AG09309 (cell line): ENCODE measurements at regions not wholly inside any gene's neighbourhood (a gene's known extent, or its start where the extent isn't known, plus 50 kb on each side); places are given as distances from the start of the nearest gene placed in this dataset.

Source experiments
- DNase-seq: peaks from one replicate; pipeline ENCODE4 v3.0.0-alpha.2; 2010; ENCODE audit warnings: low read depth
- H3K4me3 ChIP-seq: 2 replicates; pipeline ENCODE4 v1.5.1; 2011; ENCODE audit warnings: mild to moderate bottlenecking, low read depth, low read length, moderate library complexity; ENCODE audit not compliant: control insufficient read depth
- TF ChIP-seq, protein P1 (sequence below): IDR thresholded peaks from 2 replicates; pipeline ENCODE4 v1.5.1; 2011; ENCODE audit warnings: mild to moderate bottlenecking, low read depth, low read length, inconsistent platforms; ENCODE audit not compliant: insufficient read depth, control insufficient read depth; ENCODE audit errors: missing control alignments

DNA sequence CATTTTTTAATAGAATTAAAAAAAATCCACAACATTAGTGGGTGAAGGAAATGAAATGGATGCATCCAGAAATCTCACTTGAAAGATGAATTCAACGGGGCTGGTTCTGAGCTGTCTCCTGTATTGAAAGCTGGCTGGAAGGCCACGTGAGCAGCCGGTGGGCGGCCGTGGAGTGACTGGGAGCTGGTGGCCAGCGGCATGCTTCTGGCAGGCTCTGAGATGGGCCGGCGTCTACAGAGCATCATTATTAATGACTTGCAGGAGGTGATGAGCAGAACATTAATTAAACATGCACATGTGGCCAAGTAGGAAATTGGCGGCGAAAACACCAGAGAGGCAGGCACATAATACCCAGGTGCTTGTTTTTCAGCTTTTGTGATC lies 115.6 kb upstream of the LMO4 start:
- no peak overlapping the region for H3K4me3 ChIP-seq
- DNase-seq, result no peak
- TF ChIP-seq, protein P1, sequence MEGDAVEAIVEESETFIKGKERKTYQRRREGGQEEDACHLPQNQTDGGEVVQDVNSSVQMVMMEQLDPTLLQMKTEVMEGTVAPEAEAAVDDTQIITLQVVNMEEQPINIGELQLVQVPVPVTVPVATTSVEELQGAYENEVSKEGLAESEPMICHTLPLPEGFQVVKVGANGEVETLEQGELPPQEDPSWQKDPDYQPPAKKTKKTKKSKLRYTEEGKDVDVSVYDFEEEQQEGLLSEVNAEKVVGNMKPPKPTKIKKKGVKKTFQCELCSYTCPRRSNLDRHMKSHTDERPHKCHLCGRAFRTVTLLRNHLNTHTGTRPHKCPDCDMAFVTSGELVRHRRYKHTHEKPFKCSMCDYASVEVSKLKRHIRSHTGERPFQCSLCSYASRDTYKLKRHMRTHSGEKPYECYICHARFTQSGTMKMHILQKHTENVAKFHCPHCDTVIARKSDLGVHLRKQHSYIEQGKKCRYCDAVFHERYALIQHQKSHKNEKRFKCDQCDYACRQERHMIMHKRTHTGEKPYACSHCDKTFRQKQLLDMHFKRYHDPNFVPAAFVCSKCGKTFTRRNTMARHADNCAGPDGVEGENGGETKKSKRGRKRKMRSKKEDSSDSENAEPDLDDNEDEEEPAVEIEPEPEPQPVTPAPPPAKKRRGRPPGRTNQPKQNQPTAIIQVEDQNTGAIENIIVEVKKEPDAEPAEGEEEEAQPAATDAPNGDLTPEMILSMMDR, result no peak

DNA sequence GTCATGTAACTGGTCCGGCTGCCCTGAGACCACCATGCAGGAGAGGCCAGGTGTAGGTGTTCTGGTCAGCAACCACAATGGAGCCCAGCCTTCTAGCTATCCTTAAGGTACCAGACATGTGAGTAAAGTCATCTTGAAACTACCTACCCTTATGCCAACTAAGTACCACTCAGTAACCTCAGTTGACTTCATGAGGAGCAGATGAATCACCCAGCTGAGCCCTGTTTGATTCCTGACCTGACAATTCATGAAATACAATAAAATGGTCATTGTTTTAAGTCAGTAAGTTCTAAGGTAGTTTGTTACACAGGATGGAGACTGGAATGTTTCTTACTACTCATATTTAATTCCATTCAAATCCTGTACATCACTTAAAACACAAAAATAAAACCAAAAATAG lies 113.1 kb upstream of the LMO4 start:
- TF ChIP-seq, protein P1, result no peak
- no peak for DNase-seq
- H3K4me3 ChIP-seq, result no peak overlapping the region

DNA sequence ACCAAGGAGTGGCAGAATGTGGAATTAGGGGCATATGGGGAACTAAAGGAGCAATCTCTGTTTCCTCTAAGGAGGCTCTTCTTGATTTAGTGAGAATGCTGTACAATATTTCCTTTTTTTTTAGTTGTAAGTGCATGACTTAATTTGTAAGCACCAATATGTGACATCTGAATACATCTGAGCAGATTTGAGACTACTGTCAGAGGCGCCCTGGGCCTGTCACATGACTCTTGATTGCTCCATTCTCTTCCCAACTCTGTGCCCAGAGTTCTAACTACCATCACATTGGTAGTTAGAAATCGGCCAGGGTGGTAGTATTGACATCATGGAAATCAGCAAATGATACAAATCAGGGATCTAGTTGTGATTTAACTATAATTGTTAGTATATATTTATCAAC lies 110.1 kb upstream of the LMO4 start:
- no peak overlapping the region for H3K4me3 ChIP-seq
- TF ChIP-seq, protein P1, result no peak
- no peak for DNase-seq

DNA sequence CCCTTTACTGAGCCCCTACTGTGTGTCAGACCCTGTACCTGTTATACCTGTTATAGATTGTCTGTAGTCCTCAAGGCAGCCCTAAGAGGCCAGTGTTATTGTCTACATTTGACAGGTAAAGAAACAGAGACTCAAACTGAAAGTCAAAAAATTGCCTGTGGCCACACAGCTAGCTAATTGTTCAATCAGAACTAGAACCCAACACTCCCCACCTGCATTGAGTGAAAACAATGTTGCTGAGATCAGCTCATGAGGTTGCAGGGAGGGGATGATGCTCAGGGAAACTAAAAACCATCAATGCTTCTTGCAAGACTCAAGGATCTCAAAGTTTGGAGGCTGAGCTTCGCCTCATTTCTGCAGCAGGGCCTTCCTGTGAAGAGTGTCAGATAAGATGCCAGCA lies 109.5 kb upstream of the LMO4 start:
- no peak overlapping the region for H3K4me3 ChIP-seq
- TF ChIP-seq, protein P1, result no peak
- no peak for DNase-seq

DNA sequence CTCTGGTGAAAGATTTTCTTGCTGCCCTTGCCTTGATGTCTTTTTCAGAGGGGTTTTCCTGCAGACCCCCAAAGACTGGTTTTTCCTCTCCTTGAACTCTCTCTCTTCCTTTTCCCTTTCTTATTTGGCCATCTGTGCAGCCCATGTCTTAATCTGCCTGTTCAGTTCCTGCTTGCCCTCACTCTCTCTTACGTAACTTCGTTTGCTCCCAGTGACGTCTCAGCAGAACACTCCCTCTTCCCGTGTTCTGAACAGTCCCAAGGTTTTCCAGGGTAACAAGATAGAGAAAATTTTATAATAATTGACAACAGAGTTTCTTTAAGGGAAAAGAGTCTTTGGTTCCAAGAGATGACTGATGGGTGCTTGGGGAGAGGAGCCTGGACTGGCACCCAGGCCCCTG lies 109.1 kb upstream of the LMO4 start:
- no peak overlapping the region for H3K4me3 ChIP-seq
- DNase-seq, result no peak
- TF ChIP-seq, protein P1, result no peak

DNA sequence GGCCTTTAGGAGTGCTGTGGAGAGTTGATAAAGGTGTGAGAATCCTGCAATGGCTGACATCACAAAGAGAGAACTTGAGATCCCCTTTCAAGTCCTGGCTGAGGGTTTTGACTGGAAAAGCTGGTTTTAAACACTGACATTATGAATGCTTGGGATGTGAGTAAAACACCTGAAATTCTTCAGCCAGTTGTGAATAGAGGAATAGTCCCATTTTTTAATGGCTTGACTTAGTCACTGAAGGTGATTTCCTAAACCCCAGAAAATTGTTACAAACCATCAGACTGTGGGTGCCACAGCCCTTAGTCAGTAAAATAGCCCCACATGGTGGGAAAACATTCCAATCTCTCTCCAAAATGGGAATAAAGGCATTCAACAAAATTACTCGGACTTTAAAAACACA lies 107.7 kb upstream of the LMO4 start:
- TF ChIP-seq, protein P1, result no peak
- H3K4me3 ChIP-seq, result no peak overlapping the region
- no peak for DNase-seq

DNA sequence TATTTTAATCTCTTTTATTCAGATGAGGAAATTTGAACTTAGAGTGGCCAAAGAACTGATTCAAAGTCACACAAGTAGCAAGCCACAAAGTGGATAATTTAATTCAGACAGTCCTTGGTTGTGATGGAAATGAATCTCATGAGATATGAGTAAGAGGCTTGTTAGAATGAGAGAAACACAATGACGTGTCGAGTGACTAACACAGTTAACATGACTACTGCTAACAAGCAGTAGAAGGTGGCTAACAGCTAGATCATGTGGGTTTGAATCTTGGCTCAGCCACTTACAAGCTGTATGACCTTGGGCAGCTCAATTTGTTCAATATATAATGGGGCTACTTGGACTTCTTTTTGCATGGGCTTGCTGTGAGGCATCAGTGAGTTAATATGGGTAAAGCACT lies 104.5 kb upstream of the LMO4 start:
- TF ChIP-seq, protein P1, result no peak
- no peak overlapping the region for H3K4me3 ChIP-seq
- DNase-seq, result peak; percentile 95
